ENCODE measurements at regions not wholly inside any gene's neighbourhood (a gene's known extent, or its start where the extent isn't known, plus 50 kb on each side); places are given as distances from the start of the nearest gene placed in this dataset.

DNA sequence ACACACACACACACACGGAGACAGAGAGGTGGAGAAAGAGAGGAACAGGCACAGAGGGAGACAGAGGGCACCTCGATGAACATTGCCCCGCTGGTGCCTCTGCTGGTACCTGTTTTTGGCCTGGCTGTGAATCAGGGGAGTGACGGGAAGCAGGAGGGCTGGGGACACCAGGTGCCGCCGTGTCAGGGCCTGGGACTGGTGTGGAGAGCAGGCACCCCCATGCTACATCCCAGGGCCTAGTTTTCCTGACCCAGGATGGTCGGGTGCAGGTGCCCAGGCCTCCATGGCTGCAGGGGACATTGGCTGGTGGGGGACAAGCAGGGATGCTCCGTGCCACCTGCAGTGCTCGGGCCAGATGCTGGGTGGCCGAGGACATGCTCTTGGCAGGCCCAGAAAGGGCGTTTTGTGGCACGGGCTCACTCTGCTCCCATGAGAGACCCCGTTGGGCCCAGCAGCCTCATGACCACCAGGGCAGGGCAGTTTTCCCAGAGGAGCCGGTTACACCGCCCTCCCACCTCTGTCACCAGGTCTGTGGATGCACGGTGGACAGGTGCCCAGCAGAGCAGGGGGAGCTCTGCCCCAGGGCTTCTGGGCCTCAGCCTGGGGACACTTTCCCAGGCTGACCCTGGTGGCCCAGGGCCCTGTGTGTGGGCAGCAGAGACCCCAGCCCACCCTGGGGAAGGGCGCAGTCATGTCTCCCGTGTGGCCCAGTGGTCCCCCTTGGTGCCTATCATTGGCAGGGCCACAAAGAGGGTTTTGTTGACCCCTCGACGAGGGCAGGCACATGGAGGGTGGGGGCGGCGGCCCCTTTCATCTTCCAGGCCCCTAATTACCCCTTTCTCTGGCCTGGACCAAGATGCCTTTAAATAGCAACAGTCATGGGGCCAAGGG lies 207.5 kb upstream of the RTL1 start:
- no peak for FAIRE-seq
- H3K4me3 Mint-ChIP-seq (ENCODE audit: unreplicated experiment) = no peak overlapping the region

GRCh38 chr14:101111620-101112290 lies 208.2 kb upstream of the RTL1 start:
- no peaks in the 10 kb centered on the region for H3K4me1 Mint-ChIP-seq (ENCODE audit: low read depth, unreplicated experiment)
- Histone ChIP-seq H3K9ac (ENCODE audit: low read length) (no peak overlapping the region), H3K4me2 (ENCODE audit: low read length) (no peak overlapping the region), H2AFZ (ENCODE audit: low read depth, low read length) (no peak overlapping the region), H3K4me3 (ENCODE audit: insufficient read depth, low read depth, low read length) (no peak overlapping the region), H4K20me1 (ENCODE audit: insufficient read depth, low read length) (no peaks in the 10 kb centered on the region), H3K27ac (ENCODE audit: low read depth, low read length) (no peak overlapping the region), H3K27me3 (ENCODE audit: insufficient read depth, low read length) (peaks cover 5% of the 10 kb centered on the region), H3K4me1 (ENCODE audit: insufficient read depth, low read length) (no peaks in the 10 kb centered on the region), H3K79me2 (ENCODE audit: insufficient read depth, low read length) (no peaks in the 10 kb centered on the region), H3K36me3 (ENCODE audit: insufficient read depth, low read length) (no peaks in the 10 kb centered on the region), H3K9me3 (ENCODE audit: insufficient read depth, low read depth, low read length) (no peaks in the 10 kb centered on the region)
- H3K9me3 Mint-ChIP-seq (ENCODE audit: unreplicated experiment) = peaks cover 3% of the 10 kb centered on the region
- no peak overlapping the region for H3K4me3 Mint-ChIP-seq (ENCODE audit: unreplicated experiment)
- DNase-seq (ENCODE audit: low read depth) (no peak), FAIRE-seq (no peak)
- TF ChIP-seq EZH2 (IDR thresholded peaks at IDR 0.05; ENCODE audit: insufficient read depth, low read length) = no peak
- H3K36me3 Mint-ChIP-seq (ENCODE audit: low read depth, unreplicated experiment) = peaks cover 1% of the 10 kb centered on the region
- peaks cover 30% of the 10 kb centered on the region for H3K27me3 Mint-ChIP-seq (ENCODE audit: low read depth, unreplicated experiment)
- H3K27ac Mint-ChIP-seq (ENCODE audit: unreplicated experiment) = no peak overlapping the region

More for the DNA sequence above, 207.5 kb upstream of the RTL1 start:
- Mint-ChIP-seq H3K27me3 (ENCODE audit: low read depth, unreplicated experiment) (peaks cover 22% of the 10 kb centered on the region), H3K27ac (ENCODE audit: unreplicated experiment) (no peak overlapping the region), H3K36me3 (ENCODE audit: low read depth, unreplicated experiment) (peaks cover 1% of the 10 kb centered on the region), H3K4me1 (ENCODE audit: low read depth, unreplicated experiment) (no peaks in the 10 kb centered on the region), H3K9me3 (ENCODE audit: unreplicated experiment) (peaks cover 4% of the 10 kb centered on the region)
- Histone ChIP-seq H3K4me2 (ENCODE audit: low read length) (no peak overlapping the region), H3K9me3 (ENCODE audit: insufficient read depth, low read depth, low read length) (no peaks in the 10 kb centered on the region), H3K4me1 (ENCODE audit: insufficient read depth, low read length) (no peaks in the 10 kb centered on the region), H3K79me2 (ENCODE audit: insufficient read depth, low read length) (no peaks in the 10 kb centered on the region), H3K4me3 (ENCODE audit: insufficient read depth, low read depth, low read length) (no peak overlapping the region), H3K27ac (ENCODE audit: low read depth, low read length) (no peak overlapping the region), H2AFZ (ENCODE audit: low read depth, low read length) (no peak overlapping the region), H4K20me1 (ENCODE audit: insufficient read depth, low read length) (no peaks in the 10 kb centered on the region), H3K27me3 (ENCODE audit: insufficient read depth, low read length) (no peaks in the 10 kb centered on the region), H3K36me3 (ENCODE audit: insufficient read depth, low read length) (no peaks in the 10 kb centered on the region), H3K9ac (ENCODE audit: low read length) (no peak overlapping the region)
- no peak for DNase-seq (ENCODE audit: low read depth)
- TF ChIP-seq EZH2 (IDR thresholded peaks at IDR 0.05; ENCODE audit: insufficient read depth, low read length) (no peak), CTCF (IDR thresholded peaks at IDR 0.05; ENCODE audit: insufficient read depth, low read depth, low read length) (no peak)

DNA sequence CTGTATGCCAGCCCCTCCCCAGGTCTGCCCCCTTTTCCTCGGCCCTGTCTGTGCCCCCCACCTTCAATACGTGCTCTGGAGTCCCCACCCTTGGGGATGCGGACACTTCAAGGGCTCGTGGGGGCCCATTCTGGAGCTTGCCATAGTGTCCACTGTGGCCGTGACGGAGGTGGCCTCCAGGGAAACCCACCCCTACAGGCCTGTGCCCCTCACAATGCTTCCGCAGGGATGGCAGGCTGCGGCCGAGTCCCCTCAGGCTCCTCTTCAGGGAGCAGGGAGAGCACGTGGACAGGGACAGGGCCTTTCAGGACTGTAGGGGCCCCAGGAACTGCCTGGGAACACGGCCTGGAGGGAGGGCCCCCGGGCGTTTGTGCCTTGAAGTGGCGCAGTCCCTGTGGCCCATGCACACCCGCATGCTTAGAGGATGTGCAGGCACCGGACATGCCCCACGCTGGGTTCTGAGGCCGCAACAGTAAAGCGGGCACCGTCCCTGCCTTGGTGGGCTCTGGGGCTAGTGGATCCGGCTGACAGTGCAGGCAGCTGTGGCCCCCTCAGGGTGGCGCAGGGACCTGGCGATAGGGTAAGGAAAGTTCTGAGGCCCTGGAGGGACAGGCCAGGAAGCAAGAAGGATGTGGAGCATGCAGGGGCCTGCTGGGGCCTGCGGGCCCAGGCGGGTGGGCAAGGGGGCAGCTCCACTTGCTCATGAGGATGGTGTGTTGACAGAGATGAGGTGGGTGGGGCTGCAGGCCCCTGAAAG lies 209.0 kb upstream of the RTL1 start:
- Histone ChIP-seq H3K4me1 (ENCODE audit: insufficient read depth, low read length) (no peaks in the 10 kb centered on the region), H2AFZ (ENCODE audit: low read depth, low read length) (no peak overlapping the region)
- DNase-seq (ENCODE audit: low read depth) = no peak

More for the DNA sequence above, 209.0 kb upstream of the RTL1 start:
- peaks cover 5% of the 10 kb centered on the region for H3K27me3 ChIP-seq (ENCODE audit: insufficient read depth, low read length)
- no peak overlapping the region for H3K27ac ChIP-seq (ENCODE audit: low read depth, low read length)
- Mint-ChIP-seq H3K36me3 (ENCODE audit: low read depth, unreplicated experiment) (peaks cover 1% of the 10 kb centered on the region), H3K4me1 (ENCODE audit: low read depth, unreplicated experiment) (no peaks in the 10 kb centered on the region), H3K27ac (ENCODE audit: unreplicated experiment) (no peak overlapping the region), H3K4me3 (ENCODE audit: unreplicated experiment) (no peak overlapping the region), H3K27me3 (ENCODE audit: low read depth, unreplicated experiment) (peaks cover 36% of the 10 kb centered on the region), H3K9me3 (ENCODE audit: unreplicated experiment) (no peaks in the 10 kb centered on the region)
- no peaks in the 10 kb centered on the region for H3K36me3 ChIP-seq (ENCODE audit: insufficient read depth, low read length)
- no peaks in the 10 kb centered on the region for H3K9me3 ChIP-seq (ENCODE audit: insufficient read depth, low read depth, low read length)
- no peak overlapping the region for H3K4me3 ChIP-seq (ENCODE audit: insufficient read depth, low read depth, low read length)
- no peak overlapping the region for H3K4me2 ChIP-seq (ENCODE audit: low read length)
- no peaks in the 10 kb centered on the region for H4K20me1 ChIP-seq (ENCODE audit: insufficient read depth, low read length)
- no peak for FAIRE-seq
- no peak overlapping the region for H3K9ac ChIP-seq (ENCODE audit: low read length)
- H3K79me2 ChIP-seq (ENCODE audit: insufficient read depth, low read length) = no peaks in the 10 kb centered on the region
- TF ChIP-seq EZH2 (IDR thresholded peaks at IDR 0.05; ENCODE audit: insufficient read depth, low read length) = no peak
- TF ChIP-seq CTCF (IDR thresholded peaks at IDR 0.05; ENCODE audit: insufficient read depth, low read depth, low read length) = no peak

All from astrocyte (in vitro differentiated cells and primary cell).